ENCODE measurements at regions not wholly inside any gene's neighbourhood (a gene's known extent, or its start where the extent isn't known, plus 50 kb on each side); places are given as distances from the start of the nearest gene placed in this dataset.
A peak's percentile ranks its signal among the peaks of the same experiment; 100 is the strongest.

- no peak for DNase-seq (ENCODE audit: low read depth)
These were observed 880.6 kb upstream of the ARPP21 start for GRCh38 chr3:34758630-34759261.

GRCh38 chr3:34777386-34777785, 861.9 kb upstream of the ARPP21 start:
- no peak for DNase-seq (ENCODE audit: low read depth)

- DNase-seq (ENCODE audit: low read depth) = no peak
These were observed 860.2 kb upstream of the ARPP21 start for GRCh38 chr3:34779092-34779491.

- no peak for DNase-seq (ENCODE audit: low read depth)
These were observed 859.0 kb upstream of the ARPP21 start for GRCh38 chr3:34780294-34780693.

- no peak for DNase-seq (ENCODE audit: low read depth)
These were observed 858.4 kb upstream of the ARPP21 start for GRCh38 chr3:34780973-34781372.

- no peak for DNase-seq (ENCODE audit: low read depth)
These were observed 856.5 kb upstream of the ARPP21 start for GRCh38 chr3:34782871-34783270.

GRCh38 chr3:34783876-34784275, 855.4 kb upstream of the ARPP21 start:
- no peak for DNase-seq (ENCODE audit: low read depth)

GRCh38 chr3:34793057-34793456, 846.3 kb upstream of the ARPP21 start:
- peak; percentile 6 for DNase-seq (ENCODE audit: low read depth)

- DNase-seq (ENCODE audit: low read depth) = no peak
These were observed 831.7 kb upstream of the ARPP21 start for GRCh38 chr3:34807611-34808010.

- DNase-seq (ENCODE audit: low read depth) = no peak
These were observed 831.0 kb upstream of the ARPP21 start for GRCh38 chr3:34808287-34808686.

- DNase-seq (ENCODE audit: low read depth) = no peak
These were observed 810.5 kb upstream of the ARPP21 start for GRCh38 chr3:34828847-34829246.

- no peak for DNase-seq (ENCODE audit: low read depth)
These were observed 806.3 kb upstream of the ARPP21 start for GRCh38 chr3:34832865-34833508.

GRCh38 chr3:34837848-34838741, 801.2 kb upstream of the ARPP21 start:
- DNase-seq (ENCODE audit: low read depth) = peak; percentile 11

- no peak for DNase-seq (ENCODE audit: low read depth)
These were observed 796.4 kb upstream of the ARPP21 start for GRCh38 chr3:34842706-34843480.

GRCh38 chr3:34844323-34844620, 795.1 kb upstream of the ARPP21 start:
- DNase-seq (ENCODE audit: low read depth) = no peak

- DNase-seq (ENCODE audit: low read depth) = no peak
These were observed 788.2 kb upstream of the ARPP21 start for GRCh38 chr3:34851137-34851536.

GRCh38 chr3:34852844-34853439, 786.4 kb upstream of the ARPP21 start:
- no peak for DNase-seq (ENCODE audit: low read depth)

- no peak for DNase-seq (ENCODE audit: low read depth)
These were observed 783.0 kb upstream of the ARPP21 start for GRCh38 chr3:34856081-34856947.

- no peak for DNase-seq (ENCODE audit: low read depth)
These were observed 781.2 kb upstream of the ARPP21 start for GRCh38 chr3:34858067-34858660.

GRCh38 chr3:34859746-34860145, 779.6 kb upstream of the ARPP21 start:
- peak; percentile 12 for DNase-seq (ENCODE audit: low read depth)

Data from HT1080 (cell line).